Chondrocyte (in vitro differentiated cells): ENCODE measurements at regions not wholly inside any gene's neighbourhood (a gene's known extent, or its start where the extent isn't known, plus 50 kb on each side); places are given as distances from the start of the nearest gene placed in this dataset.
A peak's percentile ranks its signal among the peaks of the same experiment; 100 is the strongest.

Source experiments
- DNase-seq: peaks from one replicate; pipeline ENCODE4 v3.0.0; 2021; ENCODE audit warnings: mixed read lengths, low spot score
- H3K27ac Mint-ChIP-seq: one replicate; pipeline ENCODE4 v1.8.0; 2021; ENCODE audit warnings: mild to moderate bottlenecking, moderate library complexity, mixed read lengths; ENCODE audit not compliant: unreplicated experiment
- H3K27me3 Mint-ChIP-seq: 2 replicates; pipeline ENCODE4 v1.8.0; 2021; ENCODE audit warnings: low read depth, mixed read lengths
- H3K36me3 Mint-ChIP-seq: 2 replicates; pipeline ENCODE4 v1.8.0; 2021; ENCODE audit warnings: low read depth, mixed read lengths
- H3K4me1 Mint-ChIP-seq: 2 replicates; pipeline ENCODE4 v1.8.0; 2021; ENCODE audit warnings: low read depth, mild to moderate bottlenecking, mixed read lengths
- H3K4me3 Mint-ChIP-seq: one replicate; pipeline ENCODE4 v1.8.0; 2021; ENCODE audit warnings: mild to moderate bottlenecking, moderate library complexity, mixed read lengths; ENCODE audit not compliant: unreplicated experiment
- H3K9me3 Mint-ChIP-seq: 2 replicates; pipeline ENCODE4 v1.8.0; 2021; ENCODE audit warnings: low read depth, mixed read lengths
- TF ChIP-seq, protein P1 (sequence below): fragments of 200-600 bp; sonication (generic); IDR thresholded peaks from 2 replicates; pipeline ENCODE4 v1.5.0; 2021; ENCODE audit warnings: antibody characterized with exemption, mild to moderate bottlenecking, moderate library complexity

DNA sequence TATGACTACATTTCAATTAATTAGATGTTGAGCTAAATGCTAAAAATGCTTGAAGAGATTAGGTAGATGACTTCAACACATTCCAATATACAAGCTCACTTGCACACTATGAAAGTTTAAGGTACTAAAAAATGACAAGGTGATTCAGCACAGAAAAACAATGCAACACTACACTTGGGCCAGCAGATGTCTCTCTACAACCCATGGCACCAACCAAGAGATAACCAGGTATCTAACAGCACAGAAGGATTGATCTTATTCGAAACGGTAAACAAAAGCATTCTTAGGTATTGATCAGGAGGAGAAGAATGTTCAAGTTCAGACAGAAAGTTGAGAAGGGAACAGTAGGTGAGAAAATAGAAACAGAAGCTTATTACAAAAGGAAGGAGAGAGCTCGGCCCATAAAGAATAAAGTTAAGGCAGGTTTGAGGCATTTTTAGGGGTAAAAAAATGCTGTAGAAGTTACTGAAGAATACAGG lies 248.2 kb upstream of the KLF14 start:
- no peak overlapping the region for H3K27ac Mint-ChIP-seq
- H3K9me3 Mint-ChIP-seq = no peaks in the 10 kb centered on the region
- peaks cover 2% of the 10 kb centered on the region for H3K36me3 Mint-ChIP-seq
- no peak overlapping the region for H3K4me3 Mint-ChIP-seq
- DNase-seq = no peak
- peaks cover 2% of the 10 kb centered on the region for H3K4me1 Mint-ChIP-seq
- H3K27me3 Mint-ChIP-seq = no peaks in the 10 kb centered on the region
- TF ChIP-seq, protein P1, sequence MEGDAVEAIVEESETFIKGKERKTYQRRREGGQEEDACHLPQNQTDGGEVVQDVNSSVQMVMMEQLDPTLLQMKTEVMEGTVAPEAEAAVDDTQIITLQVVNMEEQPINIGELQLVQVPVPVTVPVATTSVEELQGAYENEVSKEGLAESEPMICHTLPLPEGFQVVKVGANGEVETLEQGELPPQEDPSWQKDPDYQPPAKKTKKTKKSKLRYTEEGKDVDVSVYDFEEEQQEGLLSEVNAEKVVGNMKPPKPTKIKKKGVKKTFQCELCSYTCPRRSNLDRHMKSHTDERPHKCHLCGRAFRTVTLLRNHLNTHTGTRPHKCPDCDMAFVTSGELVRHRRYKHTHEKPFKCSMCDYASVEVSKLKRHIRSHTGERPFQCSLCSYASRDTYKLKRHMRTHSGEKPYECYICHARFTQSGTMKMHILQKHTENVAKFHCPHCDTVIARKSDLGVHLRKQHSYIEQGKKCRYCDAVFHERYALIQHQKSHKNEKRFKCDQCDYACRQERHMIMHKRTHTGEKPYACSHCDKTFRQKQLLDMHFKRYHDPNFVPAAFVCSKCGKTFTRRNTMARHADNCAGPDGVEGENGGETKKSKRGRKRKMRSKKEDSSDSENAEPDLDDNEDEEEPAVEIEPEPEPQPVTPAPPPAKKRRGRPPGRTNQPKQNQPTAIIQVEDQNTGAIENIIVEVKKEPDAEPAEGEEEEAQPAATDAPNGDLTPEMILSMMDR = peak; percentile 86

DNA sequence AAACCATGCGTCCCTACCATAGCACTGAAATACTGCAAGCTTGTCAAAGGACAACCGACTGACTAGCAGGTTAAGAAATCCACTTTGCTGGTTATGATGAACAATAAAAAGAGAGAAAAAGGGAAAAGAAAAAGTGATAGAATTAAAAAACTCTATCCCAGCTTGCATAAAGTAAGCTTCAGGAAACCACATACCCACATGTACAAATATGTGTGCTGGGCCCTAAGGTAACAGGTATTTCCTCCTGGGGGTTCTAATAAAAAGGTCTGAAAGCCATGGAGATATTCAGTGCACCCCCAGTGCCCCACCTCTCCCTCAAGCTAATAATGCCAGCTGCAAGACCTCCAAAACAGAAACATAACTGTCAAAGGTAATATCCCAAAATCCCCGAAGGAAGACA lies 248.6 kb upstream of the KLF14 start:
- TF ChIP-seq, protein P1 = no peak
- H3K27me3 Mint-ChIP-seq = no peaks in the 10 kb centered on the region
- H3K4me1 Mint-ChIP-seq = peaks cover 3% of the 10 kb centered on the region
- H3K36me3 Mint-ChIP-seq = peaks cover 2% of the 10 kb centered on the region
- no peak overlapping the region for H3K27ac Mint-ChIP-seq
- no peak for DNase-seq
- no peak overlapping the region for H3K4me3 Mint-ChIP-seq
- H3K9me3 Mint-ChIP-seq = no peaks in the 10 kb centered on the region

DNA sequence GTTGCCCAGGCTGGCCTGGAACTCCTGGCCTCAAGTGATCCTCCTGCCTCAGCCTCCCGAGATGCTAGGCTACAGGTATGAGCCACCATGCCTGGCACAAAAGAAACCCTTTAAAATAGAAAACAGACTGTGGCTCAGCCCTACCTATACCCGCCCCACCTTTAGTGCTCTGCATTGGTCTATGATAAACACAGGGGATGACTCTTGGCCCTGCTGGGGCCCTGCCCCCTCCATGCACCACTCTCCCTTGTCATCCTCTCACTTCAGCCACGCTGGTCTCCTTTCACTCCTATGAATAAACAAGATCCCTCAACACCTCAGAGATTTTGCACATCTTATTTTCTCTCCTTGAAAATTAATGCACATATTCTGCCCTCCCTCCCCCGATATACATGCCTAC lies 251.4 kb upstream of the KLF14 start:
- H3K4me3 Mint-ChIP-seq = no peak overlapping the region
- TF ChIP-seq, protein P1 = no peak
- no peaks in the 10 kb centered on the region for H3K9me3 Mint-ChIP-seq
- peaks cover 2% of the 10 kb centered on the region for H3K36me3 Mint-ChIP-seq
- DNase-seq = no peak
- H3K27me3 Mint-ChIP-seq = no peaks in the 10 kb centered on the region
- peaks cover 6% of the 10 kb centered on the region for H3K4me1 Mint-ChIP-seq
- no peak overlapping the region for H3K27ac Mint-ChIP-seq

DNA sequence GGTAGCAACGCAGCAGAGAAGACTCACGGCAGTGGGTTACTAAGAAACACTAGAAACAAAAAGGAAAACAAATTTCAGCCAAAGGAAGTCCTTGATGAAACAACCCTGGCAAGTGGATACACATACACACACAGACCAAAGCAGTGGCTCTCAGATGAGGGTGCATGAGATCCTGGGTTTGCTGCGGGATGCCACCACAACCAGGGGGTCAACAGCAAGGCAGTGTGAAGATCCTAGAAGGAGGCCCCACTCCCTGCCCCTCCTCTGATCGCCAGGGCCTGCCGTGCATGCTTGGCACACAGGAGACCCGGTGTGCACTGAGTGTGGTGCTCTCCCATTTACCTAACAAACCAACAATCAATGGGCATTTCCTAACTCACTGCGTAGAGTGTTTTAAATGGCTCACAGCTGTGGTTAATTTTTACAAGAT lies 252.3 kb upstream of the KLF14 start:
- no peak for DNase-seq
- H3K4me3 Mint-ChIP-seq = no peak overlapping the region
- peaks cover 6% of the 10 kb centered on the region for H3K4me1 Mint-ChIP-seq
- H3K27me3 Mint-ChIP-seq = no peaks in the 10 kb centered on the region
- no peak overlapping the region for H3K27ac Mint-ChIP-seq
- TF ChIP-seq, protein P1 = no peak
- H3K36me3 Mint-ChIP-seq = peaks cover 2% of the 10 kb centered on the region
- H3K9me3 Mint-ChIP-seq = no peaks in the 10 kb centered on the region

DNA sequence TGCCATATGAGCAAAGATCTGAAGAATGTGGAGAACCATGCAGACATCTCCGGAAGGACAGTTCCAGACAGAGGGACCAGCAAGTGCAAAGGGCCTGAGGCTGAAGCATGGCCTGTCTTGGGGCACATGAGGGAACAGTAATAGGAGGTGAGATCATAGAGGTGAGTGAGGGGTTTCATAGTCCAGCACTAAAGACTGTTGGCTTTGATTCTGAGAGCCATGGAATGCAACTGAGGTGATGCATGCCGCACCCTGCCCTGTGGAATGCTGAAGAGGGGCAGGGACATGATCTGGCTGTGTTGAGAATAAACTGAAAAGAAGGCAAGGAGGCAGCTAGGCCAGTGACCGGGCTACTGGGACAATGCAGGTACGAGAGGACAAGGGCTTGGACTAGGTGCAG lies 253.1 kb upstream of the KLF14 start:
- H3K4me3 Mint-ChIP-seq = no peak overlapping the region
- H3K27ac Mint-ChIP-seq = no peak overlapping the region
- H3K36me3 Mint-ChIP-seq = peaks cover 2% of the 10 kb centered on the region
- peaks cover 6% of the 10 kb centered on the region for H3K4me1 Mint-ChIP-seq
- no peaks in the 10 kb centered on the region for H3K27me3 Mint-ChIP-seq
- no peaks in the 10 kb centered on the region for H3K9me3 Mint-ChIP-seq
- DNase-seq = no peak
- TF ChIP-seq, protein P1 = no peak
